Activated naive CD8-positive, alpha-beta T cell treated with anti-CD3 and anti-CD28 coated beads for 36 hours (primary cell): ENCODE measurements at regions not wholly inside any gene's neighbourhood (a gene's known extent, or its start where the extent isn't known, plus 50 kb on each side); places are given as distances from the start of the nearest gene placed in this dataset.

Experiments used
- DNase-seq: peaks from one replicate; pipeline ENCODE4 v3.0.0; 2021
- H3K27ac Mint-ChIP-seq: one replicate; pipeline ENCODE4 v1.8.0; 2022; ENCODE audit warnings: mild to moderate bottlenecking, moderate library complexity, mixed read lengths
- H3K27me3 Mint-ChIP-seq: one replicate; pipeline ENCODE4 v1.8.0; 2022; ENCODE audit warnings: mild to moderate bottlenecking, mixed read lengths
- H3K36me3 Mint-ChIP-seq: one replicate; pipeline ENCODE4 v1.8.0; 2021; ENCODE audit warnings: mild to moderate bottlenecking, mixed read lengths
- H3K4me1 Mint-ChIP-seq: one replicate; pipeline ENCODE4 v1.8.0; 2021; ENCODE audit warnings: mixed read lengths
- H3K4me3 Mint-ChIP-seq: one replicate; pipeline ENCODE4 v1.8.0; 2022; ENCODE audit warnings: mild to moderate bottlenecking, moderate library complexity, mixed read lengths
- H3K9me3 Mint-ChIP-seq: one replicate; pipeline ENCODE4 v1.8.0; 2022; ENCODE audit warnings: mixed read lengths

- no peaks in the 10 kb centered on the region for H3K4me1 Mint-ChIP-seq
- no peak for DNase-seq
- peaks cover 5% of the 10 kb centered on the region for H3K9me3 Mint-ChIP-seq
- H3K27ac Mint-ChIP-seq, result no peak overlapping the region
- no peak overlapping the region for H3K4me3 Mint-ChIP-seq
- H3K27me3 Mint-ChIP-seq, result no peaks in the 10 kb centered on the region
- no peaks in the 10 kb centered on the region for H3K36me3 Mint-ChIP-seq
Observed at GRCh38 chr7:38052786-38053185, 125.3 kb upstream of the STARD3NL start.

- peaks cover under 1% of the 10 kb centered on the region for H3K9me3 Mint-ChIP-seq
- no peak for DNase-seq
- no peaks in the 10 kb centered on the region for H3K4me1 Mint-ChIP-seq
- H3K4me3 Mint-ChIP-seq, result no peak overlapping the region
- no peaks in the 10 kb centered on the region for H3K36me3 Mint-ChIP-seq
- H3K27ac Mint-ChIP-seq, result no peak overlapping the region
- H3K27me3 Mint-ChIP-seq, result no peaks in the 10 kb centered on the region
Observed at GRCh38 chr7:38054199-38054598, 123.8 kb upstream of the STARD3NL start.

- no peaks in the 10 kb centered on the region for H3K36me3 Mint-ChIP-seq
- H3K27ac Mint-ChIP-seq, result no peak overlapping the region
- H3K4me3 Mint-ChIP-seq, result no peak overlapping the region
- no peaks in the 10 kb centered on the region for H3K4me1 Mint-ChIP-seq
- H3K27me3 Mint-ChIP-seq, result no peaks in the 10 kb centered on the region
- H3K9me3 Mint-ChIP-seq, result no peaks in the 10 kb centered on the region
- DNase-seq, result no peak
Observed at GRCh38 chr7:38057829-38058228, 120.2 kb upstream of the STARD3NL start.

DNA sequence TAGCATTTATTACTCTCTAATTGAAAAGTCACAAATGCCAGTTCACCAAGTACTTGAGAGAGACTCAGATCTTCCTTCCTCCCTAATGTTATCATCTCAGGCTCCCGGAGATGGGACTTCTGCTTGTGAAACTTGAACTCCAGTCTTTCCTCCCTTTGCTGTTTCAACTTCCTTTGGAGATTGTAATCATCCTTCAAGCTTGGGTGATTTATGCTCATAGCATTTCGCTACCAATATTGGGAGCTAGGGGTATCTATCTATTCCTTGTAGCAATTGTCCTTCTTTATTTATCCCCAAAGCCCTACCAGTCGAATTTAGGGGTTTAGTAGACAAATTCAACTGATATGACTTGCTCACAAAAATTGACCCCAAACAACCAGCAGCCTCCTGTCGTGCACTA, 117.9 kb upstream of the STARD3NL start:
- no peak overlapping the region for H3K4me3 Mint-ChIP-seq
- no peaks in the 10 kb centered on the region for H3K9me3 Mint-ChIP-seq
- H3K27me3 Mint-ChIP-seq, result peaks cover 5% of the 10 kb centered on the region
- H3K27ac Mint-ChIP-seq, result no peak overlapping the region
- H3K4me1 Mint-ChIP-seq, result no peaks in the 10 kb centered on the region
- no peaks in the 10 kb centered on the region for H3K36me3 Mint-ChIP-seq
- no peak for DNase-seq

GRCh38 chr7:38060637-38061036, 117.4 kb upstream of the STARD3NL start:
- no peaks in the 10 kb centered on the region for H3K9me3 Mint-ChIP-seq
- no peak overlapping the region for H3K27ac Mint-ChIP-seq
- H3K4me1 Mint-ChIP-seq, result no peaks in the 10 kb centered on the region
- DNase-seq, result no peak
- H3K27me3 Mint-ChIP-seq, result peaks cover 5% of the 10 kb centered on the region
- no peak overlapping the region for H3K4me3 Mint-ChIP-seq
- H3K36me3 Mint-ChIP-seq, result no peaks in the 10 kb centered on the region

GRCh38 chr7:38066391-38066790, 111.7 kb upstream of the STARD3NL start:
- Mint-ChIP-seq H3K4me3 (no peak overlapping the region), H3K9me3 (no peaks in the 10 kb centered on the region)

DNA sequence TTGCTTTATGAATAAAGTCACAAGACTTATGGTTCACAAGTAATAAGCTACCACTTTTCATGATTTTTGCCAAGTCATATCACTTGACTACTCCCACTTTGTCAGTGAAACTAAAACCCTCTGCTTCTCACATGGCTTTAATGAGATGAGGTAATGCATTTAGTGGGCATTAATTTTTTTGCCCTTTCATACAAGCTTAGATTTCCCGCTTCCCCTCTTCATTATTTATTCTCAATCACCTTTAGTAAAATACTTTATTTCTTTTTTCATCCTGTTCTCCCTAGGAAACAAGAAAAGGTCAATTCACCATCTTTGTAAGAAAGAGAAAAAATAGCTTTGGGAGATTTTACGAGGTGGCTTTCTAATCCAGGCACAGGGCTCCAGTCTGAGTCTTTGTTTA, 109.6 kb upstream of the STARD3NL start:
- no peaks in the 10 kb centered on the region for H3K36me3 Mint-ChIP-seq
- DNase-seq, result no peak
- no peak overlapping the region for H3K4me3 Mint-ChIP-seq
- H3K27me3 Mint-ChIP-seq, result peaks cover 8% of the 10 kb centered on the region
- H3K9me3 Mint-ChIP-seq, result no peaks in the 10 kb centered on the region
- H3K4me1 Mint-ChIP-seq, result no peaks in the 10 kb centered on the region
- H3K27ac Mint-ChIP-seq, result no peak overlapping the region

More at GRCh38 chr7:38066391-38066790, 111.7 kb upstream of the STARD3NL start:
- no peak overlapping the region for H3K27ac Mint-ChIP-seq
- no peaks in the 10 kb centered on the region for H3K4me1 Mint-ChIP-seq
- peaks cover 10% of the 10 kb centered on the region for H3K27me3 Mint-ChIP-seq
- no peak for DNase-seq
- H3K36me3 Mint-ChIP-seq, result no peaks in the 10 kb centered on the region

DNA sequence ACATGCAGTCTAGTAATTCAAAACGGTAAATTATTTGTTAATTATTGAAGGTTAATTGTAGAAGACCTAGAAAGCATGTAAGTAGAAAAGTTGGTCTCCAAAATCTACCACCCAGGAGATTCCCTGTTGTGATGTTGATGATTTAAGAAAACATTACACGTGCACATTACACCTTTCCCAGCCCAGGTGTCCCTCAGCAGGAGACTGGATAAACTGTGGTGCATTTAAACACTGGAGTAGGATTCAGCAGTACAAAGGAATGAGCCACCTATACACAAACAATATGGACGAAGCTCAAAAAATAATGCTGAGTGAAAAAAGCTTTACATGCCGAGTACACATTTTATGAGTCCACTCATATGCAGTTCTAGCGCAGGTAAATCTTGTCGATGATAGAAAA, 109.0 kb upstream of the STARD3NL start:
- Mint-ChIP-seq H3K27ac (no peak overlapping the region), H3K9me3 (no peaks in the 10 kb centered on the region), H3K36me3 (no peaks in the 10 kb centered on the region), H3K4me3 (no peak overlapping the region), H3K27me3 (peaks cover 4% of the 10 kb centered on the region), H3K4me1 (no peaks in the 10 kb centered on the region)
- DNase-seq, result no peak

GRCh38 chr7:38070718-38071117, 107.3 kb upstream of the STARD3NL start:
- H3K36me3 Mint-ChIP-seq, result no peaks in the 10 kb centered on the region
- DNase-seq, result no peak
- no peaks in the 10 kb centered on the region for H3K9me3 Mint-ChIP-seq
- H3K27ac Mint-ChIP-seq, result no peak overlapping the region
- no peaks in the 10 kb centered on the region for H3K4me1 Mint-ChIP-seq
- no peak overlapping the region for H3K4me3 Mint-ChIP-seq
- peaks cover 21% of the 10 kb centered on the region for H3K27me3 Mint-ChIP-seq

GRCh38 chr7:38086857-38087256, 91.2 kb upstream of the STARD3NL start:
- DNase-seq, result no peak
- H3K27ac Mint-ChIP-seq, result no peak overlapping the region

DNA sequence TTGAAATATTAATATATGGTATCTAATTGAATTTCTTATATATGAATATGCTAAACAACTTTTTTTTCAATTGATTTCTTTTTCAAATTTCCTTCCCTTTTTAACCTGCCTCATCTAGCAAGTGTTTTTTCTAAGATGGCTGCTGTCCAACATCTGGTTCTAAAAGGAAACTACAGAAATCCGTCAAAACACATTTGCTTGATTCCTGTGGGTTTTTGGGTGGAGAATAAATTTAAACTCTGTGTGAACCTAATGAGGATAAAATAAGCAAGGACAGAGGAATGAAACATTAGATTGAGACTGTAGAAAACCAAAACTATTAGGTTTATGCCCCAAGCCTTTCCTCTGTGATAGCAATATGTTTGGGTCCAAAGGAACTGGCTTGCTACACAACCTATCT, 75.5 kb upstream of the STARD3NL start:
- Mint-ChIP-seq H3K36me3 (no peaks in the 10 kb centered on the region), H3K27ac (no peak overlapping the region), H3K4me1 (peaks cover 2% of the 10 kb centered on the region), H3K27me3 (peaks cover 22% of the 10 kb centered on the region), H3K4me3 (no peak overlapping the region), H3K9me3 (peaks cover 14% of the 10 kb centered on the region)
- no peak for DNase-seq

More at GRCh38 chr7:38086857-38087256, 91.2 kb upstream of the STARD3NL start:
- Mint-ChIP-seq H3K4me3 (no peak overlapping the region), H3K4me1 (no peaks in the 10 kb centered on the region), H3K36me3 (peaks cover 2% of the 10 kb centered on the region), H3K9me3 (peaks cover 3% of the 10 kb centered on the region), H3K27me3 (peaks cover 9% of the 10 kb centered on the region)

DNA sequence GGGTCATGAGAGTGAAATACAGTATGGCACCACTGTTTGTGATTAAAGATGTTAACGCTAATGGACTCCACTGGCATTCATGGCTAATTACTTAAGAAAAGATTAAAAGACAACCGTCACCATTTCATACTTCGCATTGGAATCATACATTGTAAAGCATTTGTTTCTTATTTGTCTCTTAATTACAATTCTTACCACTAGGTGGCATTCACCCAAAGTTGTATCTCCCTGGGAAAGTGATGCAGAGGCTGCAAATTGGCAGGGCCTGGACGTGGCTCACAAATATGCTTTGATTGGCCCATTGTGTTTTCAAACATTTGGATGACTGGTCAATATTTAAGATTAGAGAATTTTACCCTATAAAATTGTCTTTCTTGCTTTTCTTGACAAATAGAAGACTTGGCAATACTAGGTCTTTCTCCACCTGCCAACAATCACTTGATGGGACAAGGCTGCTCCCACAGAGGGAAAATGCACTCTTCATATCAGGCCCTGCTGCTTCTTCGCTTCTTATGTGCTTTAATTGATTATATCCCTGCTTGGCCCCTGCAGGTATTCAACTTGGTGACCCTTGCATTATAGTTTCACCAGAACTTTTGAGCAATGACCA, 72.1 kb upstream of the STARD3NL start:
- no peak for DNase-seq
- Mint-ChIP-seq H3K27me3 (peaks cover 22% of the 10 kb centered on the region), H3K4me1 (peaks cover 2% of the 10 kb centered on the region), H3K27ac (no peak overlapping the region), H3K4me3 (no peak overlapping the region), H3K9me3 (no peaks in the 10 kb centered on the region), H3K36me3 (no peaks in the 10 kb centered on the region)

DNA sequence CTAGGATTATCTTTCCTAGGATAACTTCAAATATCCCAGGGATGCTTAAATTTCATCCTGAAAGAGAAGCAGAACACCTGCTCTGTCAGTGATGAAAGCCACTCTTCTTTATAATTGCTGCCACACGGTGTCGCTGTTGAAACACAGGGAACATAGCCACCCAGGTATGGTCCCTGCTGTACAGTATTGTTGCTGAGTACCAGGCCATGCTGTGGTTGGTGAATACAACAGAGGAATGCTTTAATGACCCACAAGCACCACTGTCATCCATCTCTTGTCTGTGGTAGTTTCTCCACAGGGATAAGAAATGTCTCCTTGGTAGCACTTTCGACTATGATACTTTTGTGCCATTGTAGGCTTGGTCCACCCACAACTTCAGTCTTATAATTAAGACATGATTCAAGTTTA, 70.6 kb upstream of the STARD3NL start:
- H3K27ac Mint-ChIP-seq, result no peak overlapping the region
- peaks cover 18% of the 10 kb centered on the region for H3K27me3 Mint-ChIP-seq
- no peak overlapping the region for H3K4me3 Mint-ChIP-seq
- no peaks in the 10 kb centered on the region for H3K36me3 Mint-ChIP-seq
- peaks cover 2% of the 10 kb centered on the region for H3K4me1 Mint-ChIP-seq
- H3K9me3 Mint-ChIP-seq, result no peaks in the 10 kb centered on the region
- DNase-seq, result peak; percentile 46

GRCh38 chr7:38112075-38112474, 66.0 kb upstream of the STARD3NL start:
- no peak overlapping the region for H3K27ac Mint-ChIP-seq
- H3K36me3 Mint-ChIP-seq, result no peaks in the 10 kb centered on the region
- H3K4me1 Mint-ChIP-seq, result no peaks in the 10 kb centered on the region
- DNase-seq, result no peak
- peaks cover 10% of the 10 kb centered on the region for H3K27me3 Mint-ChIP-seq
- H3K4me3 Mint-ChIP-seq, result no peak overlapping the region
- H3K9me3 Mint-ChIP-seq, result no peaks in the 10 kb centered on the region

GRCh38 chr7:38120076-38120475, 58.0 kb upstream of the STARD3NL start:
- Mint-ChIP-seq H3K36me3 (no peaks in the 10 kb centered on the region), H3K27me3 (peaks cover 14% of the 10 kb centered on the region), H3K9me3 (peaks cover 2% of the 10 kb centered on the region), H3K4me3 (no peak overlapping the region), H3K4me1 (no peaks in the 10 kb centered on the region), H3K27ac (no peak overlapping the region)
- no peak for DNase-seq

DNA sequence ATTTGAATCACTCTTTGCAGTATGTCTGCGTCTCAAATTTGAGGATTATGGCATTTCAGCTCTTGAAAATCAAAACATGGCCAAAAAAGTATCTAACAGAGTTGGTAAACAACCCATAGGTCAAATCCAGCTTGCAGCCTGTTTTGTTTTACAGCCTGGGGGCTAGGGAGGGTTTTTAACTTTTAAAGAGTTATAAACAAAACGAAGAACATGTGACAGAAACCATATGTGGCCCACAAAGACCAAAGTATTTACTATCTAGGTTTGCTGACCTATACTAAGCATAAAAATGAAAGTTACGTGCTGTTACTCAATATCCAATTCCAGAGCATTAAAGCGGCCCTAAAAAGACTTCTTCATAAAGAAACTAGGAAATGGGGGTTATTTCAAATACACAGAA, 55.5 kb upstream of the STARD3NL start:
- DNase-seq, result no peak
- Mint-ChIP-seq H3K4me3 (no peak overlapping the region), H3K4me1 (peaks cover 5% of the 10 kb centered on the region), H3K36me3 (no peaks in the 10 kb centered on the region), H3K27ac (no peak overlapping the region), H3K9me3 (peaks cover 2% of the 10 kb centered on the region), H3K27me3 (peaks cover 8% of the 10 kb centered on the region)
